ENCODE measurements at regions not wholly inside any gene's neighbourhood (a gene's known extent, or its start where the extent isn't known, plus 50 kb on each side); places are given as distances from the start of the nearest gene placed in this dataset.

DNA sequence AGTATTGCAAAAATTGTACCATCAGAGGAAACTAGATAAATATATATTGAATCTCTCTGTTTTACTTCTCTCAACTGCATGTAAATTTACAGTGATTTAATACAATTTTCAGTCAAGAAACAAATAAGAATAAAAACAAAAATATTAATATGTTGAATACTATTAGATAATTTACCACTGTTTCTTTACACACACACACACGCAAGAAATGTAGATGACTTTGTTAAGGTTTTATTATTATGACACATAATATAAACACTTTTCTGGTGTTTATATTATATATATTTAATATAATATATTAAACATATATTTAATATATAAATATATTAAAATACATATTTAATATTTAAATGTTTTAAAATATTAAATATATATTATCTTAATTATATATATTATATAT is 814.3 kb upstream of the CDH10 start:
- TF ChIP-seq, protein P1, sequence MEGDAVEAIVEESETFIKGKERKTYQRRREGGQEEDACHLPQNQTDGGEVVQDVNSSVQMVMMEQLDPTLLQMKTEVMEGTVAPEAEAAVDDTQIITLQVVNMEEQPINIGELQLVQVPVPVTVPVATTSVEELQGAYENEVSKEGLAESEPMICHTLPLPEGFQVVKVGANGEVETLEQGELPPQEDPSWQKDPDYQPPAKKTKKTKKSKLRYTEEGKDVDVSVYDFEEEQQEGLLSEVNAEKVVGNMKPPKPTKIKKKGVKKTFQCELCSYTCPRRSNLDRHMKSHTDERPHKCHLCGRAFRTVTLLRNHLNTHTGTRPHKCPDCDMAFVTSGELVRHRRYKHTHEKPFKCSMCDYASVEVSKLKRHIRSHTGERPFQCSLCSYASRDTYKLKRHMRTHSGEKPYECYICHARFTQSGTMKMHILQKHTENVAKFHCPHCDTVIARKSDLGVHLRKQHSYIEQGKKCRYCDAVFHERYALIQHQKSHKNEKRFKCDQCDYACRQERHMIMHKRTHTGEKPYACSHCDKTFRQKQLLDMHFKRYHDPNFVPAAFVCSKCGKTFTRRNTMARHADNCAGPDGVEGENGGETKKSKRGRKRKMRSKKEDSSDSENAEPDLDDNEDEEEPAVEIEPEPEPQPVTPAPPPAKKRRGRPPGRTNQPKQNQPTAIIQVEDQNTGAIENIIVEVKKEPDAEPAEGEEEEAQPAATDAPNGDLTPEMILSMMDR (IDR thresholded peaks at IDR 0.05) = no peak
- Mint-ChIP-seq H3K9me3 (ENCODE audit: low read depth) (no peaks in the 10 kb centered on the region), H3K4me1 (ENCODE audit: low read depth) (no peaks in the 10 kb centered on the region), H3K27me3 (ENCODE audit: low read depth) (peaks cover 5% of the 10 kb centered on the region), H3K4me3 (ENCODE audit: unreplicated experiment) (no peak overlapping the region), H3K36me3 (ENCODE audit: low read depth) (no peaks in the 10 kb centered on the region), H3K27ac (ENCODE audit: unreplicated experiment) (no peak overlapping the region)
- no peak for DNase-seq (ENCODE audit: low spot score)

- TF ChIP-seq, protein P1 (IDR thresholded peaks at IDR 0.05) = no peak
- H3K27ac Mint-ChIP-seq (ENCODE audit: unreplicated experiment) = no peak overlapping the region
- peaks cover 5% of the 10 kb centered on the region for H3K27me3 Mint-ChIP-seq (ENCODE audit: low read depth)
- no peak for DNase-seq (ENCODE audit: low spot score)
- H3K4me3 Mint-ChIP-seq (ENCODE audit: unreplicated experiment) = no peak overlapping the region
- no peaks in the 10 kb centered on the region for H3K36me3 Mint-ChIP-seq (ENCODE audit: low read depth)
- no peaks in the 10 kb centered on the region for H3K4me1 Mint-ChIP-seq (ENCODE audit: low read depth)
- no peaks in the 10 kb centered on the region for H3K9me3 Mint-ChIP-seq (ENCODE audit: low read depth)
These were observed 813.9 kb upstream of the CDH10 start for GRCh38 chr5:25458628-25459027.

DNA sequence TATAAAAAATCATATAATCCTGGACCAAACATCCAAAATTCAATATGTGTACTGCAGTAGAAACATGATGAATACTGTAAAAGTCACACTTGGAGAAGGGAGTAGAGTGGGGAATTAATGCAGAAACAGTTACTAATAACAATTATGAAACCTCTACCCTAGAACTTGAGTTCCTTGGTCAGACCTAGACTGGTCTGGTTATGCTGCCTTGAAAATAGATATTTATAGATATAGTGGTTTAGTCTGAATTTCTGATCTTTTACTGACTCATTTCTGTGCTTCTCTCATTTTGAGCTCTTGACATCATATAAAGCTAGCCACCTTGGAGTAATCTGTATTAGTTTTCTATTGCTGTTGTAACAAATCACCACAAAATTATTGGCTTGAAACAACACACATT is 808.7 kb upstream of the CDH10 start:
- Mint-ChIP-seq H3K4me3 (ENCODE audit: unreplicated experiment) (no peak overlapping the region), H3K9me3 (ENCODE audit: low read depth) (no peaks in the 10 kb centered on the region), H3K27me3 (ENCODE audit: low read depth) (peaks cover 5% of the 10 kb centered on the region), H3K36me3 (ENCODE audit: low read depth) (no peaks in the 10 kb centered on the region), H3K27ac (ENCODE audit: unreplicated experiment) (no peak overlapping the region), H3K4me1 (ENCODE audit: low read depth) (no peaks in the 10 kb centered on the region)
- TF ChIP-seq, protein P1 (IDR thresholded peaks at IDR 0.05) = no peak
- no peak for DNase-seq (ENCODE audit: low spot score)

DNA sequence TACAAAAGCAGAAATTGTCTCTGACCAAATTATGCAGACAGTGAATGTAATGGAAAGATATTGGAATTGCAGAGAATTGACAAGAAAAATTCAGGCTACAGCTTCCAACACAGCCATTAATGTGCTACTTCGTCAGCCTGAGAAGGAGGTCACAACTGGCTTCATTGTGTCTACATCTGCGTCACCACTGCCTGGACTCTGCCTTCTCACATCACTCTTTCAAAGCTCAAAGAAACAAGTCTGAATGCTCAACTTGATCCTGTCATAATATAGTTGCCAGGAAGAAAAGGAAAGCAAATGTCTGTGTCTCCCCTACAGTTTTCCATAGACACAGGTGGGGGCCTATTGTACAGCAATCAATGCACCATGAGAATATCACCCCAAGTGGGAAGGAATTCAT is 806.5 kb upstream of the CDH10 start:
- Mint-ChIP-seq H3K4me1 (ENCODE audit: low read depth) (no peaks in the 10 kb centered on the region), H3K27ac (ENCODE audit: unreplicated experiment) (no peak overlapping the region), H3K9me3 (ENCODE audit: low read depth) (no peaks in the 10 kb centered on the region), H3K36me3 (ENCODE audit: low read depth) (no peaks in the 10 kb centered on the region), H3K27me3 (ENCODE audit: low read depth) (peaks cover 3% of the 10 kb centered on the region), H3K4me3 (ENCODE audit: unreplicated experiment) (no peak overlapping the region)
- no peak for DNase-seq (ENCODE audit: low spot score)
- TF ChIP-seq, protein P1 (IDR thresholded peaks at IDR 0.05) = no peak

GRCh38 chr5:25448646-25449045 is 803.9 kb upstream of the CDH10 start:
- H3K4me3 Mint-ChIP-seq (ENCODE audit: unreplicated experiment) = no peak overlapping the region
- H3K36me3 Mint-ChIP-seq (ENCODE audit: low read depth) = no peaks in the 10 kb centered on the region
- H3K4me1 Mint-ChIP-seq (ENCODE audit: low read depth) = no peaks in the 10 kb centered on the region
- H3K27ac Mint-ChIP-seq (ENCODE audit: unreplicated experiment) = no peak overlapping the region
- no peak for DNase-seq (ENCODE audit: low spot score)
- H3K27me3 Mint-ChIP-seq (ENCODE audit: low read depth) = no peaks in the 10 kb centered on the region
- H3K9me3 Mint-ChIP-seq (ENCODE audit: low read depth) = no peaks in the 10 kb centered on the region
- TF ChIP-seq, protein P1 (IDR thresholded peaks at IDR 0.05) = no peak
